Fibroblast of skin of right biceps (primary cell): ENCODE measurements at regions not wholly inside any gene's neighbourhood (a gene's known extent, or its start where the extent isn't known, plus 50 kb on each side); places are given as distances from the start of the nearest gene placed in this dataset.

ENCODE experiments used
- DNase-seq: peaks from one replicate; pipeline ENCODE4 v3.0.0-alpha.2; 2013

- no peak for DNase-seq
Observed at GRCh38 chr16:62596584-62596983, 560.3 kb upstream of the CDH8 start.

GRCh38 chr16:62596125-62596524, 559.9 kb upstream of the CDH8 start:
- no peak for DNase-seq

GRCh38 chr16:62586128-62586862, 550.1 kb upstream of the CDH8 start:
- no peak for DNase-seq

GRCh38 chr16:62585041-62585545, 548.9 kb upstream of the CDH8 start:
- no peak for DNase-seq

DNA sequence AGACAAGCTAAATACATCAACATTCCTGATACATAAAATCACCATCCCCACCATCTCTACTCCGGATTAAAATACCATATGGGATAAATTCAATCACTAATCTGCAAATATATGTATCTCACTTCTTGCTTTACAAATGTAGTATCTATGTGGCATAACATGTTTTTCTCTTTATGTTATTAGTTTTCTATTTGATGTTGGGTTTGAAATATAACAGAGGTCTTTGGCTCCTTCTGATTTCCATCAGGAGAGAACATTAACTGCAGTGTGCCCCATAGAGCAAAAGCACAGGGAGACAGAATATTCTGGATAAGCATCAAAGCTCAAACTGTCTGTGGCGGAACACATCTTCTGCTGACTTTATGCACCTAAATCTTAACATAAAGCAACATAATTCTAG, 547.2 kb upstream of the CDH8 start:
- peak; percentile 17 for DNase-seq

DNA sequence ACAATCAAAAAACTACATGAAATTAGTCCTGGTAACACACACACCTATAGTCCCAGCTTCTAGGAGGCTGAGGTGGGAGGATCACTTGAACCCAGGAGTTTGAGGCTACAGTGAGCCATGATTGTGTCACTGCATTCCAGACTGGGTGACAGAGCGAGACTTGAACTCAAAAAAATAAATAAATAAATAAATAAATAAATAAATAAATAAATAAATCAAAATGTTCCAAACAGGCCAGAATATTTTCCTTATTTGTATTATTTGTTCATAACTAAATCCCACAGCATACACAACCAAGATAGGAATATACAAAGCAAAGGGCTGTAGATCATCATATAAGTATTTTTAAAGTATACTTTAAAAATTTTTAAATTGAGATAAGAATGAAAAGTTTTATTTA, 537.2 kb upstream of the CDH8 start:
- DNase-seq, result no peak

DNA sequence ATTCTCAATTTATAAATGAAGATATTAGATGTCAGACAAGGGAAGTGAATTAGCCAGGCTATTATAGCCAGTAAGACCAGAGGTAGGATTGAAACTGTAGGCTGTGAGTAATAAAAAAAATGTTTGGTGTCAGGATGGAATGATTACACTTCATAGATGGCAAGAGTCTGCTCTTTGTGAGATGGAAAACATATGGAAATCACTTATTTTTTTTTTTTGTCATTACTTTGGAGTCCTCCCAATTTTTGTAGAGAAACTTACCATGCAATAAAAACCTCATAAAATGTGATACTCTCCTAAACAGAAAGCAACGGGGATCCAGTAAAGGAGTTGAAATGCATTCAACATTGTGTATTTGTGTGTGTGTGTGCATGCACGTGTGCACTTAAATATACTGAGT, 532.7 kb upstream of the CDH8 start:
- peak; percentile 55 for DNase-seq

DNA sequence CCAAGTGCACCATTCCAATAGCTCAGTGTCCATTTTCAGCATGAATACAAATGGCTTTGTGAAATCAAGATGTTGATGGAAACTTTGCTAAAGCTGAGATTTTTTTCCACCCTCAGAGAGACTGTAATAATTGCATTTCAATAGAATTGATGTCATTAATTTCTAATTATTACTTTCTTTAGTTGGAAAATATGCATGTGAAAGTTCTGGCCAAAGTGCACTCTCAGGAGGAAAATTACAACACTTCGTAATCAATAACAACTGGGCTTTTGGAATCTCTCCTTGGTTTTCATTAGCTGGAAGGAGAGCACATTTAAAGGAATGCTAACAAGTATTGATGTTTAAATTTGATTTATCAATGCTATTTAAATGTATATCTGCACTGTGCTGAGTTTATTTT, 529.5 kb upstream of the CDH8 start:
- DNase-seq, result no peak

GRCh38 chr16:62564291-62564690, 528.1 kb upstream of the CDH8 start:
- DNase-seq, result no peak

- no peak for DNase-seq
Observed at GRCh38 chr16:62562121-62562520, 525.9 kb upstream of the CDH8 start.

- DNase-seq, result no peak
Observed at GRCh38 chr16:62549875-62550274, 513.6 kb upstream of the CDH8 start.

DNA sequence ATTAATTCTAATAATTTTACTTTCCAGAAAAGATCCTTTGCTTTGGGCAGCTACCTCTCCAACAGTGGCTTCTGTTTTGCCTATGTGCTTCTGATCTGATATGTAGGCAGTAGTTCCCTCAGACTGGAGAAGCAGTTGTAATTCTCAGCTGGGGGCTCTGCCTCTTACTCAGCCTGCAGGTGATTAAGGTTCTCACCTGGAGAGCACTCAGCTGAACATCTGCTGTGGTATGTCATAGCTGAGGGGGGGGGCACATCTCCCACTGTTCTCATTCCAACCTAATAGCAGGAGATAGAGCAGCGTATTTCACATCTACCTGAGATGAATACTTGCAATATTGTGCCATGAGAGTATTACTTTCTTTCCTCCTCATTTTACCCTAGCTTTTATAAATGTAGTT, 511.9 kb upstream of the CDH8 start:
- DNase-seq, result no peak

- no peak for DNase-seq
Observed at GRCh38 chr16:62546701-62547100, 510.5 kb upstream of the CDH8 start.

DNA sequence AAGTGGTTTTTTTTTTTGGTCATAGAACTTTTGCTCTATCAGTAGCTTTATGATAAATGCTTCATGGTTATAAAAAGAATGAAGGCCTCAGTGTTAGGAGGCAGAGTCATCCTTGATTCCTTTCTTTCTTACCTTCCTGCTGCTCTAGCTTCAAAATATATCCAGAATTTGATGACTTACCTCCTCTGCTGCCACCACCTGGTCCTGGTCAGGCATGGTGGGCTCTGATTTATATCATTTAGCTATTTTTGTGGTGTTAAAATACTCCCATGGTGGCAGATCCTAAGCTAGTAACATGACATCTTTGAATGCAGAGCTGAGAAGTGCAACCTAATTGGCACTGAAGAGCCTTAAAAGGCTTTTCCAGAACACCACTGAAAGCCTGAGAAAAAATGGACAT, 508.8 kb upstream of the CDH8 start:
- no peak for DNase-seq

- no peak for DNase-seq
Observed at GRCh38 chr16:62543516-62543915, 507.3 kb upstream of the CDH8 start.

- peak; percentile 48 for DNase-seq
Observed at GRCh38 chr16:62539657-62540056, 503.4 kb upstream of the CDH8 start.

DNA sequence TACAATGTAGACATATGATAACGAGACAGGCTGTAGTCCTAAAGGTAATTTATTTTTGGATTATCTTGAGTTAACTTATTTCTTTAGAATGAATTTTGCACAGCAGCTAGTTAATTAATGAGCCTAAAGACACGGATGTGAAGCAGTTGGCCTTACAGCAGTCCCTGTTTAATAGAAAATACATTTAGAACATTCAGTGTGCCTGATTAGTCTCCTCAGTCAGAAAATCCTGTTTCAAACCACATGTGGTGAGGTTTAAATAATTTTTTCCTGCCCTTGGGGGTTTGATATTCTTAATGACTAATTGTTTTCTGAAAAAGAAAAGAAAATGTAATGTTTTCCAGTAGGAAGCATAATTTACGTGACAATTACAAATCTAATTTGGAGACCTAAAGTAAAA, 494.2 kb upstream of the CDH8 start:
- DNase-seq, result no peak

- no peak for DNase-seq
Observed at GRCh38 chr16:62516001-62516400, 479.8 kb upstream of the CDH8 start.

DNA sequence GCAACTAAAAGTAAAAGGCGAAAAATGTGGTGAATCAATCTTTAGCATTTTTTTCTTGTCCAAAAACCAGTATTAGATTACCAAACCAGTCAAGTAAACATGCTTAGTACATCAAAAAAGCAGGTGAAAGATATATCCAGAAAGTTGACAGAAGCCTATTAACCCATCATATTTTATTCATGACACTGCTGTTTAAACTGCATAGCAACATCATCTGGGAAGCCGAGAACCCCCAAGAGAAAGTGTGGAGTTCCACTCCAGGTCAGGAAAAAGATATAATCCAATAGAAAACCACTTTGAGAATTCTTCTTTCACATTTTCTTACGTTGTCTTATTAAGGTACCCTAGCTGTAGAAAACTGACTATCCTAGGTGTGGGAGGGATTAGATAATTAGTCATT, 466.8 kb upstream of the CDH8 start:
- no peak for DNase-seq

DNA sequence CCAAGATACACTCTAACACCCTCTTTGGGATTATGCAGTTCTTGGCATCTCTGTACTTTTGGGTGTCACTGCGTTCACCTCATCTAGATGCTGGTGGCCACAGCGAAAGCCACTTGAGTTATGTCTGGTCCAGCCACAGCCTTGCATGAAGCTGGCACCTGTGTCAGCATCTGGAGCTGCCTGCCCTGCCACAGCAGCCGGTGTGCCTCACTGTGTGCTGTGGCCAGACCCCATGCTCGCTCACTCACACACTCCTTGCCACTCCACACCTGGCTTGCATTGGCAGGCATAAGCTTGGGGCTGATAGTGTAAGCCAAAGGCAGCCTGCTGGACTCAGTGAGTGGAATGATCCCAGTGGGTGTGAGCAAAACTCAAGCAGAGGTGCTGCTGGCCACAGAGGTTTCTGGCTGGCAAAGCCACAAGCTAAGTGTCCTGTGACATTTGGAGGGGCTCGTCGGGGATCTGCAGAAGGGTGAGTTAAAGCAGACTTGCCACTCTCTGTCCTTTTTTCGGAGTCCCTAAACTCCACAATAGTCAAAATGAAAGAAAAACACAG, 442.7 kb upstream of the CDH8 start:
- no peak for DNase-seq

GRCh38 chr16:62477796-62478195, 441.6 kb upstream of the CDH8 start:
- DNase-seq, result no peak

- no peak for DNase-seq
Observed at GRCh38 chr16:62475573-62475972, 439.3 kb upstream of the CDH8 start.

DNA sequence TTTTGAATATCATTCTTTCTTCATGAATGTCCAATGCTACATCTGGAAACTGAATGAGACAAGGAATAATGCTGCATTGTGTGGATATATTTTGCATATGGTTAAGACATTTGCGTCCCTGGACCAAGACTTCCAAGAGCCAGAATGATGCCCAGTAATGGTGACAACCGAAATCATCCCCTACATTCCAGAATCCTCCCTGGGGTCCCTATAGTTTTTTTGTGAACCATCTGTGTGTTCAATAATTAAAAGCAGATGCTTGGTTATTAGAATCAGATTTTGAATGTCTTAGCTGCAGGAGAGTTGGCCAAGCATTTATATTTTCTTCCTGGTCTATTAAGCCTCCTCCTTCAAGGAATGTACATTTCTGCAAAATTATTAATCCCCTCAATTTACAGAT, 426.7 kb upstream of the CDH8 start:
- DNase-seq, result peak; percentile 12

DNA sequence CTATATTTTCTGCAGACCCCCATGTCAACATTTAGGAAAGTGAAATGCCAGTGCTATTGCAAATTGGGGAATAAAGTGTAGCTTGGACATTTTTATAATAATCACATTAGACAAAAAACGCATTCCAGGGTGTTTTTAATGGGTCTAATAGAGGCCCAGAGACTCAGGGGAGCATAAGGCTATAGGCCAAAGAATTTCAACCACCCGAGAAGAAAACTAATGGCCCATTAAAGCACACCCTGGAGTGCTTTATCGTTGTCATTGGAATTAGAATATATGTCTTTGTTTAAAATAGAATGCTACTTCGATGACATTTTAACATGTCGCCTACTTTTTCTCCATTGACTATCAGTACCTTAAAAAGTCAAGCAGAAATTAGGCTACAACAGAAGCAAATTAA, 414.1 kb upstream of the CDH8 start:
- no peak for DNase-seq

- peak; percentile 24 for DNase-seq
Observed at GRCh38 chr16:62445909-62446308, 409.7 kb upstream of the CDH8 start.
